Lower leg skin (tissue), 4 donors: ENCODE measurements at regions not wholly inside any gene's neighbourhood (a gene's known extent, or its start where the extent isn't known, plus 50 kb on each side); places are given as distances from the start of the nearest gene placed in this dataset.

ENCODE experiments used
- DNase-seq, 2 donors: peaks; one replicate each; pipeline ENCODE4 v3.0.0-alpha.2; 2019; ENCODE audit warnings: low spot score in 2 of 2
- H3K4me3 ChIP-seq: fragments of 200-600 bp; sonication (generic); 2 replicates; pipeline ENCODE4 v1.5.1; 2017; ENCODE audit warnings: mild to moderate bottlenecking, low read depth; ENCODE audit not compliant: poor library complexity, severe bottlenecking
- POLR2A ChIP-seq, 2 donors: fragments of 450-650 bp; IDR thresholded peaks; one replicate each; pipeline ENCODE4 v1.6.1; 2016 to 2017; ENCODE audit warnings: antibody characterized with exemption in 2 of 2, mild to moderate bottlenecking in 1 of 2, moderate library complexity in 1 of 2
- WGBS, 2 donors: methylation state at CpG; one replicate each; pipeline ENCODE4 v1.1.5; 2018; 5-methylcytosine and 5-hydroxymethylcytosine counted together
- intact Hi-C: fragments of 100-400 bp; cut with DNase I; formaldehyde crosslinking; loops from one replicate; pipeline ENCODE4 v1.15.0; 2023; ENCODE audit warnings: low total_unique reads
- TF ChIP-seq, protein P1 (sequence below), 3 donors: fragments of 450-650 bp; IDR thresholded peaks; one replicate each; pipeline ENCODE4 v1.5.1; 2016; ENCODE audit warnings: antibody characterized with exemption in 3 of 3, mild to moderate bottlenecking in 3 of 3, moderate library complexity in 2 of 3

- DNase-seq = no peak
- no peak overlapping the region for H3K4me3 ChIP-seq
- WGBS, 2 donors = 89 to 93% methylated on average over 1 of the region's 1 CpG
- intact Hi-C loops = no loop called here
- TF ChIP-seq POLR2A (IDR thresholded peaks at IDR 0.05) = no peak
- TF ChIP-seq, protein P1, sequence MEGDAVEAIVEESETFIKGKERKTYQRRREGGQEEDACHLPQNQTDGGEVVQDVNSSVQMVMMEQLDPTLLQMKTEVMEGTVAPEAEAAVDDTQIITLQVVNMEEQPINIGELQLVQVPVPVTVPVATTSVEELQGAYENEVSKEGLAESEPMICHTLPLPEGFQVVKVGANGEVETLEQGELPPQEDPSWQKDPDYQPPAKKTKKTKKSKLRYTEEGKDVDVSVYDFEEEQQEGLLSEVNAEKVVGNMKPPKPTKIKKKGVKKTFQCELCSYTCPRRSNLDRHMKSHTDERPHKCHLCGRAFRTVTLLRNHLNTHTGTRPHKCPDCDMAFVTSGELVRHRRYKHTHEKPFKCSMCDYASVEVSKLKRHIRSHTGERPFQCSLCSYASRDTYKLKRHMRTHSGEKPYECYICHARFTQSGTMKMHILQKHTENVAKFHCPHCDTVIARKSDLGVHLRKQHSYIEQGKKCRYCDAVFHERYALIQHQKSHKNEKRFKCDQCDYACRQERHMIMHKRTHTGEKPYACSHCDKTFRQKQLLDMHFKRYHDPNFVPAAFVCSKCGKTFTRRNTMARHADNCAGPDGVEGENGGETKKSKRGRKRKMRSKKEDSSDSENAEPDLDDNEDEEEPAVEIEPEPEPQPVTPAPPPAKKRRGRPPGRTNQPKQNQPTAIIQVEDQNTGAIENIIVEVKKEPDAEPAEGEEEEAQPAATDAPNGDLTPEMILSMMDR (IDR thresholded peaks at IDR 0.05) = no peak
Measured at GRCh38 chr12:41629611-41630010, 441.5 kb downstream of the PDZRN4 start.

DNA sequence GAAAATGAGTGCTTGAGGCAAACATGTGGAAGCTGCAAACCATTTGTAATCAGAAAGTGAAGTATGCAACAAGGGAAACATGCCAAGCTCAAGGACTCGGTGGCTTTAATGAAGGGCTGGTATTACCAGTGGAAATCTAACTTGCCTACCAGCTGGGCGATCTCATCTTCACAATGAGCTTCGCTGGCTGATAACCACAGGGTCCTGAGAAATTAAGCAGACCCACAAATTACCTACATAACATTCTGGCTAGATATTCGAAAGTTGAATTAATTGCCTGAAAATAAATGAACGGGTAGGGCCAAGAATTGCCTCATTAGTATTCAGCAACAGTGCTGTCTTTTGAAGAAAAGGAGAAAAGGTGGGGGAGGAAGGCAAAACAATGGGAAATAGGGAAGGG is 439.4 kb downstream of the PDZRN4 start:
- intact Hi-C loops = no loop called here
- H3K4me3 ChIP-seq = no peak overlapping the region
- WGBS, 2 donors = 78 to 83% methylated on average over 5 of the region's 5 CpGs
- TF ChIP-seq, protein P1 (IDR thresholded peaks at IDR 0.05) = no peak
- TF ChIP-seq POLR2A (IDR thresholded peaks at IDR 0.05) = no peak
- no peak for DNase-seq

DNA sequence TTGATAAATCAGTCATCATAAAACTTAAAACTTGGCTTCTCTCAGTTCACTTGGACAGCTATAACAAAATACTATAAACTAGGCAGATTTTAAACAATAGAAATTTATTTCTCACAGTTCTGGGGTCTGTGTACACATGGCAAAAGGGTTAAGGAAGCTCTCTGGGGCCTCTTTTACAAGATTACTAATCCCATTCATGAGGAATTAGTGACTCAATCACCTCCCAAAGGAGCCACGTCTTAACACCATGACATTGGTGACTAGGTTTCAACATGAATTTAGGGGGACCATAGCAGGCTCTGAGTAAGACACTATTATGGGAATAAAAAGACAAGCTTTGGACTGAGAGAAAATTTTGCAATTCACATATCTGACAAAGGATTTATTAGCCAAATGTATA is 436.5 kb downstream of the PDZRN4 start:
- DNase-seq = no peak
- TF ChIP-seq POLR2A (IDR thresholded peaks at IDR 0.05) = no peak
- TF ChIP-seq, protein P1 (IDR thresholded peaks at IDR 0.05) = no peak
- H3K4me3 ChIP-seq = no peak overlapping the region
- WGBS, 2 donors = 38 to 39% methylated on average over 1 of the region's 1 CpG
- intact Hi-C loops = no loop called here
